ENCODE measurements at regions not wholly inside any gene's neighbourhood (a gene's known extent, or its start where the extent isn't known, plus 50 kb on each side); places are given as distances from the start of the nearest gene placed in this dataset.

- intact Hi-C loops (cut with DNase I): no loop called here
- Histone ChIP-seq H3K4me3 (ENCODE audit: low read length) (no peak overlapping the region), H3K27ac (ENCODE audit: low read length) (no peak overlapping the region), H3K27me3 (ENCODE audit: control insufficient read depth, insufficient read depth) (no peaks in the 10 kb centered on the region), H3K9me3 (ENCODE audit: control insufficient read depth, low read length) (no peaks in the 10 kb centered on the region), H3K4me1 (ENCODE audit: control insufficient read depth, insufficient read depth, low read length) (peaks cover 8% of the 10 kb centered on the region)
- DNase-seq (no peak), ATAC-seq (peak; percentile 23 to 33)
- WGBS: 14% methylated on average over 3 of the region's 3 CpGs
Measured at GRCh38 chr12:68452078-68452715, 120.0 kb upstream of the MDM1 start.

- Histone ChIP-seq H3K27ac (ENCODE audit: low read length) (no peak overlapping the region), H3K4me1 (ENCODE audit: control insufficient read depth, insufficient read depth, low read length) (peaks cover 8% of the 10 kb centered on the region), H3K4me3 (ENCODE audit: low read length) (no peak overlapping the region), H3K27me3 (ENCODE audit: control insufficient read depth, insufficient read depth) (no peaks in the 10 kb centered on the region), H3K9me3 (ENCODE audit: control insufficient read depth, low read length) (no peaks in the 10 kb centered on the region)
- intact Hi-C loops (cut with DNase I): no loop called here
- 78% methylated on average over 3 of the region's 3 CpGs for WGBS
- DNase-seq (no peak), ATAC-seq (no peak)
Measured at GRCh38 chr12:68453278-68453677, 121.1 kb upstream of the MDM1 start.

- intact Hi-C loops (cut with DNase I): no loop called here
- H3K27me3 ChIP-seq (ENCODE audit: control insufficient read depth, insufficient read depth): no peaks in the 10 kb centered on the region
- ATAC-seq (no peak), DNase-seq (no peak)
- 63% methylated on average over 5 of the region's 5 CpGs for WGBS
- no peak overlapping the region for H3K27ac ChIP-seq (ENCODE audit: low read length)
- H3K4me3 ChIP-seq (ENCODE audit: low read length): no peak overlapping the region
- H3K4me1 ChIP-seq (ENCODE audit: control insufficient read depth, insufficient read depth, low read length): peaks cover 8% of the 10 kb centered on the region
- no peaks in the 10 kb centered on the region for H3K9me3 ChIP-seq (ENCODE audit: control insufficient read depth, low read length)
Measured at GRCh38 chr12:68453876-68454275, 121.7 kb upstream of the MDM1 start.

- no peak for ATAC-seq
- H3K9me3 ChIP-seq (ENCODE audit: control insufficient read depth, low read length): no peaks in the 10 kb centered on the region
- DNase-seq: no peak
- H3K27ac ChIP-seq (ENCODE audit: low read length): no peak overlapping the region
- no peak overlapping the region for H3K4me3 ChIP-seq (ENCODE audit: low read length)
- H3K4me1 ChIP-seq (ENCODE audit: control insufficient read depth, insufficient read depth, low read length): peaks cover 8% of the 10 kb centered on the region
- WGBS: 53% methylated on average over 3 of the region's 3 CpGs
- H3K27me3 ChIP-seq (ENCODE audit: control insufficient read depth, insufficient read depth): no peaks in the 10 kb centered on the region
- intact Hi-C loops (cut with DNase I): no loop called here
Measured at GRCh38 chr12:68454892-68455291, 122.7 kb upstream of the MDM1 start.

- no peak for DNase-seq
- ATAC-seq: peak in 1 of 2 donors; percentile 40
- WGBS: 51% methylated on average over 2 of the region's 2 CpGs
- Histone ChIP-seq H3K9me3 (ENCODE audit: control insufficient read depth, low read length) (no peaks in the 10 kb centered on the region), H3K27me3 (ENCODE audit: control insufficient read depth, insufficient read depth) (no peaks in the 10 kb centered on the region), H3K4me3 (ENCODE audit: low read length) (no peak overlapping the region), H3K4me1 (ENCODE audit: control insufficient read depth, insufficient read depth, low read length) (peaks cover 6% of the 10 kb centered on the region), H3K27ac (ENCODE audit: low read length) (peak overlapping the region; percentile 30)
- intact Hi-C loops (cut with DNase I): no loop called here
Measured at GRCh38 chr12:68455691-68456345, 123.7 kb upstream of the MDM1 start.

- H3K27me3 ChIP-seq (ENCODE audit: control insufficient read depth, insufficient read depth): no peaks in the 10 kb centered on the region
- H3K4me3 ChIP-seq (ENCODE audit: low read length): no peak overlapping the region
- no peak for DNase-seq
- H3K27ac ChIP-seq (ENCODE audit: low read length): no peak overlapping the region
- 93% methylated on average over 2 of the region's 2 CpGs for WGBS
- intact Hi-C loops (cut with DNase I): no loop called here
- no peaks in the 10 kb centered on the region for H3K9me3 ChIP-seq (ENCODE audit: control insufficient read depth, low read length)
- peaks cover 2% of the 10 kb centered on the region for H3K4me1 ChIP-seq (ENCODE audit: control insufficient read depth, insufficient read depth, low read length)
- ATAC-seq: no peak
Measured at GRCh38 chr12:68458866-68459265, 126.7 kb upstream of the MDM1 start.

- no peaks in the 10 kb centered on the region for H3K9me3 ChIP-seq (ENCODE audit: control insufficient read depth, low read length)
- no peaks in the 10 kb centered on the region for H3K27me3 ChIP-seq (ENCODE audit: control insufficient read depth, insufficient read depth)
- DNase-seq (no peak), ATAC-seq (no peak)
- no peak overlapping the region for H3K4me3 ChIP-seq (ENCODE audit: low read length)
- intact Hi-C loops (cut with DNase I): no loop called here
- H3K27ac ChIP-seq (ENCODE audit: low read length): no peak overlapping the region
- H3K4me1 ChIP-seq (ENCODE audit: control insufficient read depth, insufficient read depth, low read length): peaks cover 2% of the 10 kb centered on the region
- WGBS: 95% methylated on average over 1 of the region's 1 CpG
Measured at GRCh38 chr12:68460236-68460635, 128.1 kb upstream of the MDM1 start.

GRCh38 chr12:68461645-68462044, 129.5 kb upstream of the MDM1 start:
- intact Hi-C loops (cut with DNase I): no loop called here
- DNase-seq: no peak

GRCh38 chr12:68462803-68463202, 130.6 kb upstream of the MDM1 start:
- DNase-seq (no peak), ATAC-seq (no peak)
- H3K27ac ChIP-seq (ENCODE audit: low read length): no peak overlapping the region
- intact Hi-C loops (cut with DNase I): no loop called here
- no peaks in the 10 kb centered on the region for H3K9me3 ChIP-seq (ENCODE audit: control insufficient read depth, low read length)
- H3K4me3 ChIP-seq (ENCODE audit: low read length): no peak overlapping the region
- no peaks in the 10 kb centered on the region for H3K27me3 ChIP-seq (ENCODE audit: control insufficient read depth, insufficient read depth)
- 82% methylated on average over 4 of the region's 4 CpGs for WGBS
- no peaks in the 10 kb centered on the region for H3K4me1 ChIP-seq (ENCODE audit: control insufficient read depth, insufficient read depth, low read length)

More at GRCh38 chr12:68461645-68462044, 129.5 kb upstream of the MDM1 start:
- Histone ChIP-seq H3K27me3 (ENCODE audit: control insufficient read depth, insufficient read depth) (no peaks in the 10 kb centered on the region), H3K9me3 (ENCODE audit: control insufficient read depth, low read length) (no peaks in the 10 kb centered on the region), H3K4me1 (ENCODE audit: control insufficient read depth, insufficient read depth, low read length) (no peaks in the 10 kb centered on the region), H3K4me3 (ENCODE audit: low read length) (no peak overlapping the region), H3K27ac (ENCODE audit: low read length) (no peak overlapping the region)
- no peak for ATAC-seq
- WGBS: 66% methylated on average over 3 of the region's 3 CpGs

GRCh38 chr12:68465227-68465626, 133.1 kb upstream of the MDM1 start:
- Histone ChIP-seq H3K27ac (ENCODE audit: low read length) (no peak overlapping the region), H3K4me1 (ENCODE audit: control insufficient read depth, insufficient read depth, low read length) (no peaks in the 10 kb centered on the region), H3K27me3 (ENCODE audit: control insufficient read depth, insufficient read depth) (no peaks in the 10 kb centered on the region), H3K9me3 (ENCODE audit: control insufficient read depth, low read length) (no peaks in the 10 kb centered on the region), H3K4me3 (ENCODE audit: low read length) (no peak overlapping the region)
- ATAC-seq (no peak), DNase-seq (no peak)
- WGBS: 87% methylated on average over 2 of the region's 2 CpGs
- intact Hi-C loops (cut with DNase I): no loop called here

- no peak overlapping the region for H3K27ac ChIP-seq (ENCODE audit: low read length)
- no peak for ATAC-seq
Measured at GRCh38 chr12:68467514-68467913, 135.4 kb upstream of the MDM1 start.

More at GRCh38 chr12:68467514-68467913, 135.4 kb upstream of the MDM1 start:
- intact Hi-C loops (cut with DNase I): no loop called here
- WGBS: 89% methylated on average over 3 of the region's 3 CpGs
- Histone ChIP-seq H3K4me3 (ENCODE audit: low read length) (no peak overlapping the region), H3K27me3 (ENCODE audit: control insufficient read depth, insufficient read depth) (no peaks in the 10 kb centered on the region), H3K4me1 (ENCODE audit: control insufficient read depth, insufficient read depth, low read length) (no peaks in the 10 kb centered on the region), H3K9me3 (ENCODE audit: control insufficient read depth, low read length) (no peaks in the 10 kb centered on the region)
- DNase-seq: no peak

Measured in right cardiac atrium (tissue), 5 donors.